HUDEP-2 (cell line): ENCODE measurements at regions not wholly inside any gene's neighbourhood (a gene's known extent, or its start where the extent isn't known, plus 50 kb on each side); places are given as distances from the start of the nearest gene placed in this dataset.
A peak's percentile ranks its signal among the peaks of the same experiment; 100 is the strongest.

ENCODE experiments used
- DNase-seq, 76 experiments: peaks; one replicate each; lab custom pipeline; 2025; ENCODE audit not compliant: unreplicated experiment in 76 of 76; lab: John Stamatoyannopoulos, UW

DNA sequence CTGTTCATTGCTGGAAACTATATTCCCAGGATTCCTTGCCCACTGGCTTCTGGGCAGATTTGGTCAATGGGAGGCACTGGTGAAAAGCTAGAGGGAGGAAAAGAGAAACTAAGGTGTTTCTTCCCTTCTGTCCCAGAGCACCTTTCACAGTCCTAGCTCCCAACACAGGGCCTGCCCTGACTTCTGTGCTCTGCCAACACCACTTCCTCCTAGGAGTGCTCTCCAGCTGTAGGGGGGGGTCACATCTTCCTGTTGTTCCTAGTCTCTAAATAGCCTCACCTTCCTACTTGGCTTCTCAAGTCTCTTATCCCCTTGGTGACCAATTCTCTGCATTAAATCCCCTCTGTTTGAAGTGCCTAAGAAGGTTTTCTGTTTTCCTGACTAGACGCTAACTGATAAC is 115.4 kb downstream of the ADRB2 start:
- no peak for DNase-seq

DNA sequence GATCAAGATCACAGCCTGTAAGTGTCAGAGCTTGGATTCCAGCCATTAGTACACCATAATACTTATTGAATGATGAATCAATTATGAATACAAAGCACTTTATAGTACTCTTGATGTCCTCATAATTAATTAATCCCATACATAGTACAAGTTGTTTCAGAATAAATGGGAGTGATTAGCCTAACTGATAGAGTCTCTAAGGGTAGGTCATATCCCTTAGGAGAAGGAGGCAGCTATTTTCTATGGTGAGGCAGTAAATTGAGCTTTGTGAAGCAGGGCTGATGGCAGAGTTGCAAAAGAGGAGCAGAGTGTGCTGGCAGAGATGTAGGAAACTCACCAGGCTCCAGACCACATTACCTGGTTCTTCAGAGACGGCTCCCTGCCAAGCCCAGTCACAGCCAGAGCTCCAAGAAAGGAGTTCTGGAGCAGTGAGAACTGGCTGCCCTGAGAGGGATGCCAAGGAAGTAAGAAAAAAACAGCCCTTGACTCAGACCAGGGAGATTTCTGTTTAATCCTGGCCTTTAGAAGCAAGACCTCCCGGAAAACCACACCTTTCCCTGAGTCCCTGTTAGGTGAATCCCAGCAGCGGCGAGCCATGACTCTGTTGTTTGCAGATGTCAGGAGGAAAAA is 112.9 kb downstream of the SH3TC2 start:
- no peak for DNase-seq

DNA sequence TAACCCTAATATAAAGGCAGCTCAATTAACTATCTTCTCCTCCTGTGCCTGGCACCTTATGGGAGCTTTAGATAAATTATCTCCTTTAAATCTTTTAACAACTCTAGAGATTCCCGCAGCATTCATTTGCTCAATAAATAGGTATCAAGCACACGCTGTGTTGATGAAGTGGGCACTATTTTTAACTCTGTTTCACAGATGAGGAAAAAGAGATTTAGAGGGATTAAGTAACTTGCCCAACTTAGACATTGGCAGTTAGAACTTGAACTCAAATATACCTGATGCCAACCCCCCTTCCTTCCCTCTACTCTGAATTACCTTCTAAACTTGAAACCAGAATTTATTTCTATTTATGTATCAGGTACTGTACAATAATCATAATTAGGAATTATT is 112.4 kb downstream of the SH3TC2 start:
- no peak for DNase-seq

DNA sequence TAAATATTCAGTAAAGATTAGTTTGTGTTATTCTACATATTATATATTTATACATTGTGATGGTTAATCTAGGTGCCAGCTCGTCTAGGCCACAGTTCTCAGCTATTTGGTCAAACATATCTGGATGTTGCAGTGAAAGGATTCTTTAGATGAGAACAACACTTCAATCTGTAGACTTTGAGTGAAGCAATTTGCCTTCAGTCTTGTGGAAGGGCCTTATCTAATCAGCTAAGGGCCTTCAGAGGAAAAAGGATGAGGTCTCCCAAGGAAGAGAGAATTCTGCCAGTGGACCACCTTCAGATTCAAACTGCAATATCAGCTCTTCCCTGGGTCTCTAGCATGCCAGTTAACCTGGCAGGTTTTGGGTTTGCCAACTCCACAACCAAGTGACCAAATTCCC is 112.0 kb downstream of the SH3TC2 start:
- no peak for DNase-seq

DNA sequence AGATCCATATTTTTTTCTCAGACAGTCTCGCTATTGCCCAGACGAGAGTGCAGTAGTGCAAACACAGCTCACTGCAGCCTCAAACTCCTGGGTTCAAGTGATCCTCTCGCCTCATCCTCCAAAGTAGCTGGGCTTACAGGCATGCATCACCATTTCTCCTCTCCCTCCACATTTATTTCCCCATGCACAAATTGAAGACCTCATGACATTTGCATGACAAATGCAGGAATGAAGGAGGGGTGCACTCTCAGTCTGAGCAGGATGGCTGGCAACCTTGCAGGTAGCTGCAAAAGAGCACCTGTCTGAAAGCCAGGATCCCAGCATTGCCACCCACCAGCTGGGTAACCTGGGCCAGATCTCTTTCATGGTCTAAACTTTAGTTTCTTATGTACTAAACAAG is 111.2 kb downstream of the SH3TC2 start:
- DNase-seq: no peak

DNA sequence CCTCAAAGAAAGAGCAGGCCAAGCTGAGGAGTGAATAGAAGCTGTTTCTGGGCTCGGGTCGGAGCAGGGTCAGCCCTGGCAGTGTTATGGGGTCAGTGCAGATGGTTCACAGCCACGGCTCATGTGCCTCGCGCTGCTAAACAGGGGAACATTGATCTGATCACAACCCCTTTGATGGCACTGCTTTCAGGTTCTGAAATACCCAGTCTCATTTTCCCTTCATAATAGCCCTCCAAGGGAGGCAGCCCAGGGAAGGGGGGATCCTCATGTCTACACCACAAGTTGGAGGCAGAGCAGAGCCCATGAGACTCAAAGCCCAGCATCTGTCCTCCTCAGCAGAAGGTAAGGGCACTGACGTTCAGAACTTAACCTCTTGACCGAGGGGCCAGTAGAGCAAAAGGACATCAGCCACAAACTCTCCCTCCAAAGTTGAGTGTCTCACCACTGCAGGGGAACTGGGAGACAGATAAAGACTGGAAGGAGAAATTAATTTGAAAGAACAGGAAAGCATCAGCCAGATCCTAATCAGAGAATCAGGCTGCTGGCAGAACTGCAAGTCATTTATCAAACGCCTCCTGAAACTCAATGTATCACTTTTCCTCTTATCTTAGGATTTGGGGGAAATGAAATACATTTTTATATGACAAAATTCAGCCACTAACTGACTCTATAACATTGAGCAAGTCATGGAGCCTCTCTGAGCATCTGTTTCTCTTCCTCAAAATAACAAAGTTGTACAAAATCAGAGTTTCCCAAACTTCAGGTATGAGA is 110.6 kb downstream of the SH3TC2 start:
- DNase-seq: peak in 12 of 76 experiments; percentile 4 to 37 (median 10)

DNA sequence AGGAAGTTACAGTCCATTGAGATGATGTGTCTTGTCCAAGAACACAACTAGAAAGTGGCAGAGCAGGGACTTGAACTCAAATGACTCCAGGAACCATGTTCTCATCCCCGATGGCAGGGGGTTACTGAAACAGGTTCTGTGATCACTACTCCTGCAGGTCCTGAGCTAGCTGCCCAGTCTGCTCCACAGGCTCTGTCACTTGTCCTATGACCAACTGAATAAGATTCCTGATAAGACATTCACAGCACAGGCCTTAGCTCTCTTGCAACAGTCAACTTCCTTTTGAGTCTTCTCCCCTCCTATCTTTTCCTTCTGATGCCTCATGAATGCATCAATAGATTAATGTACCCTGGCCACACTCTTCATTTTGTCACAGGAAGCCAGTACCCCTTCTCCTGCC is 109.2 kb downstream of the SH3TC2 start:
- peak in 3 of 76 experiments; percentile 3 to 14 (median 6) for DNase-seq
